Neural progenitor cell (in vitro differentiated cells): ENCODE measurements at regions not wholly inside any gene's neighbourhood (a gene's known extent, or its start where the extent isn't known, plus 50 kb on each side); places are given as distances from the start of the nearest gene placed in this dataset.
"Not testable (repeated sequence)": the region's sequence is repeated elsewhere in the genome, so short reads cannot be mapped to it uniquely, and the experiment has no call there.

ENCODE experiments used
- EZH2phosphoT487 ChIP-seq: fragments of 200-600 bp; sonication (generic); IDR thresholded peaks from 2 replicates; pipeline ENCODE4 v1.6.1; 2017; ENCODE audit warnings: antibody characterized with exemption
- TF ChIP-seq, protein P1 (sequence below): fragments of 200-600 bp; sonication (generic); IDR thresholded peaks from 2 replicates; pipeline ENCODE4 v1.5.1; 2017; ENCODE audit warnings: antibody characterized with exemption, mild to moderate bottlenecking

DNA sequence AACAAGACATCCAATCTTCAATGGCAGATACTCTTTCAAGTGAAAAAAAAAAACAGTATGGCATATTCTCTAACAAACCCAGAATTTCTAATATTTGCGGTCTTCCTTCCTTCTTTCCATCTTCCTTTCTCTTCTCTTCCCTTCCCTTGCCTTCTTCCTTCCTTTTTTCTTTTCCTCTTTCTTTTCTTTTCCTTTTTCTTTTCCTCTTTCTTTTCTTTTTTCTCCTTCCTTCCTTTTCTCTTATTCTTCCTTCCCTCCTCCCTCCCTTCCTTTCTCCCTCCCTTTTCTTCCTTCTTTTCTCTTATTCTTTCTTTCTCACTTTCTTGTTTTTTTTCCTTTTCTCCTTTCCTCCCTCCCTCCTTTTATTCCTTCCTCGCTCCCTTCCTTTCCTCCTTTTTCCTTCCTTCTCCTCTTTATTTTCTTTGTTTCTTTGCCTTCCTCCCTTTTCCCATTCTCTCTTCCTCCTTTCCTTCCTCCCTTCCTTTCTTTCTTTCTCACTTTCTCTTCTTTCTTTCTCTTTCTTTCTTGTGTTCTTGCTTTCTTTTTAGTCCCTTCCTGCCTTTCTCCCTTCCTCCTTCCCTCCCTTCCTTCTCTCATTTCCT lies 209.0 kb downstream of the ZNF92 start:
- TF ChIP-seq, protein P1, sequence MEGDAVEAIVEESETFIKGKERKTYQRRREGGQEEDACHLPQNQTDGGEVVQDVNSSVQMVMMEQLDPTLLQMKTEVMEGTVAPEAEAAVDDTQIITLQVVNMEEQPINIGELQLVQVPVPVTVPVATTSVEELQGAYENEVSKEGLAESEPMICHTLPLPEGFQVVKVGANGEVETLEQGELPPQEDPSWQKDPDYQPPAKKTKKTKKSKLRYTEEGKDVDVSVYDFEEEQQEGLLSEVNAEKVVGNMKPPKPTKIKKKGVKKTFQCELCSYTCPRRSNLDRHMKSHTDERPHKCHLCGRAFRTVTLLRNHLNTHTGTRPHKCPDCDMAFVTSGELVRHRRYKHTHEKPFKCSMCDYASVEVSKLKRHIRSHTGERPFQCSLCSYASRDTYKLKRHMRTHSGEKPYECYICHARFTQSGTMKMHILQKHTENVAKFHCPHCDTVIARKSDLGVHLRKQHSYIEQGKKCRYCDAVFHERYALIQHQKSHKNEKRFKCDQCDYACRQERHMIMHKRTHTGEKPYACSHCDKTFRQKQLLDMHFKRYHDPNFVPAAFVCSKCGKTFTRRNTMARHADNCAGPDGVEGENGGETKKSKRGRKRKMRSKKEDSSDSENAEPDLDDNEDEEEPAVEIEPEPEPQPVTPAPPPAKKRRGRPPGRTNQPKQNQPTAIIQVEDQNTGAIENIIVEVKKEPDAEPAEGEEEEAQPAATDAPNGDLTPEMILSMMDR: not testable (repeated sequence)
- not testable (repeated sequence) for TF ChIP-seq EZH2phosphoT487
